WTC11 (cell line): ENCODE measurements at regions not wholly inside any gene's neighbourhood (a gene's known extent, or its start where the extent isn't known, plus 50 kb on each side); places are given as distances from the start of the nearest gene placed in this dataset.

Experiments used
- ATAC-seq: fragments of 200-7000 bp; cut with Tn5 transposase; 2 replicates; pipeline ENCODE4 v1.10.0; 2021; ENCODE audit warnings: mild to moderate bottlenecking, moderate library complexity
- CTCF ChIA-PET: fragments of 300-600 bp; sonication (Branson Sonifier 250); formaldehyde crosslinking; loops from one replicate; lab custom pipeline; 2021; ENCODE audit warnings: antibody characterized with exemption; lab: Charles Lee
- POLR2A ChIA-PET: fragments of 350-600 bp; sonication (Branson Sonifier 250); formaldehyde crosslinking; loops from one replicate; lab custom pipeline; 2021; ENCODE audit warnings: antibody characterized with exemption; lab: Charles Lee
- DNase-seq: peaks from one replicate; pipeline ENCODE4 v3.0.0; 2021; ENCODE audit warnings: low spot score
- H3K27ac Mint-ChIP-seq: 2 replicates; pipeline ENCODE4 v1.8.0; 2021; ENCODE audit warnings: mixed read lengths
- H3K27me3 Mint-ChIP-seq: 2 replicates; pipeline ENCODE4 v1.8.0; 2021; ENCODE audit warnings: low read depth, mild to moderate bottlenecking, moderate library complexity, mixed read lengths
- H3K36me3 Mint-ChIP-seq: 2 replicates; pipeline ENCODE4 v1.8.0; 2021; ENCODE audit warnings: mixed read lengths
- H3K4me1 Mint-ChIP-seq: 2 replicates; pipeline ENCODE4 v1.8.0; 2022; ENCODE audit warnings: mixed read lengths
- H3K4me3 Mint-ChIP-seq: 2 replicates; pipeline ENCODE4 v1.8.0; 2021; ENCODE audit warnings: mild to moderate bottlenecking, moderate library complexity, mixed read lengths
- H3K9me3 Mint-ChIP-seq: 2 replicates; pipeline ENCODE4 v1.8.0; 2021; ENCODE audit warnings: mixed read lengths
- ETV6 ChIP-seq: sonication (generic); formaldehyde crosslinking; IDR thresholded peaks from 2 replicates; pipeline ENCODE4 v1.8.1; 2022; ENCODE audit warnings: mild to moderate bottlenecking, missing genetic modification reagents
- FOXK1 ChIP-seq: sonication (generic); formaldehyde crosslinking; IDR thresholded peaks from 2 replicates; pipeline ENCODE4 v1.8.0; 2022; ENCODE audit warnings: mild to moderate bottlenecking, moderate library complexity, missing genetic modification reagents
- FOXP1 ChIP-seq: sonication (generic); formaldehyde crosslinking; IDR thresholded peaks from 2 replicates; pipeline ENCODE4 v1.8.0; 2022; ENCODE audit warnings: missing genetic modification reagents, mild to moderate bottlenecking, moderate library complexity, borderline replicate concordance
- GRHL2 ChIP-seq: fragments of 250-450 bp; sonication (Bioruptor Pico); IDR thresholded peaks from 2 replicates; pipeline ENCODE4 v1.8.0; 2022; ENCODE audit warnings: mild to moderate bottlenecking, moderate library complexity; ENCODE audit not compliant: insufficient replicate concordance, severe bottlenecking
- JUN ChIP-seq: sonication (generic); formaldehyde crosslinking; IDR thresholded peaks from 2 replicates; pipeline ENCODE4 v1.8.0; 2023; ENCODE audit warnings: mild to moderate bottlenecking, missing genetic modification reagents
- MXD4 ChIP-seq: fragments of 250-450 bp; sonication (Bioruptor Pico); IDR thresholded peaks from 2 replicates; pipeline ENCODE4 v1.8.0; 2021; ENCODE audit warnings: mild to moderate bottlenecking, moderate library complexity, borderline replicate concordance
- MYBL2 ChIP-seq: sonication (generic); formaldehyde crosslinking; IDR thresholded peaks from 2 replicates; pipeline ENCODE4 v1.8.1; 2023; ENCODE audit warnings: mild to moderate bottlenecking, moderate library complexity, missing genetic modification reagents
- NR3C1 ChIP-seq: sonication (generic); formaldehyde crosslinking; conservative IDR thresholded peaks from 2 replicates; pipeline ENCODE4 v1.8.1; 2023; ENCODE audit warnings: low read depth, mild to moderate bottlenecking, missing genetic modification reagents
- OVOL2 ChIP-seq: fragments of 250-450 bp; sonication (Bioruptor Pico); IDR thresholded peaks from 2 replicates; pipeline ENCODE4 v1.9.0; 2021; ENCODE audit warnings: mild to moderate bottlenecking, borderline replicate concordance
- RORB ChIP-seq: fragments of 250-450 bp; sonication (Bioruptor Pico); IDR thresholded peaks from 2 replicates; pipeline ENCODE4 v1.9.0; 2021; ENCODE audit warnings: mild to moderate bottlenecking
- SMAD3 ChIP-seq: sonication (generic); formaldehyde crosslinking; IDR thresholded peaks from 2 replicates; pipeline ENCODE4 v1.8.0; 2022; ENCODE audit warnings: missing genetic modification reagents, mild to moderate bottlenecking, borderline replicate concordance
- SP1 ChIP-seq: sonication (generic); formaldehyde crosslinking; conservative IDR thresholded peaks from 2 replicates; pipeline ENCODE4 v1.8.1; 2022; ENCODE audit warnings: missing genetic modification reagents
- TCF7 ChIP-seq: sonication (generic); formaldehyde crosslinking; IDR thresholded peaks from 2 replicates; pipeline ENCODE4 v1.8.0; 2022; ENCODE audit warnings: mild to moderate bottlenecking, low read depth, missing genetic modification reagents, moderate library complexity
- TEAD4 ChIP-seq: sonication (generic); formaldehyde crosslinking; IDR thresholded peaks from 2 replicates; pipeline ENCODE4 v1.8.0; 2022; ENCODE audit warnings: mild to moderate bottlenecking, missing genetic modification reagents
- ZNF121 ChIP-seq: sonication (generic); formaldehyde crosslinking; IDR thresholded peaks from 2 replicates; pipeline ENCODE4 v1.8.0; 2023; ENCODE audit warnings: missing genetic modification reagents
- ZNF671 ChIP-seq: fragments of 250-450 bp; sonication (Bioruptor Pico); IDR thresholded peaks from 2 replicates; pipeline ENCODE4 v1.8.0; 2021; ENCODE audit warnings: mild to moderate bottlenecking
- TF ChIP-seq, protein P1 (sequence below): fragments of 250-450 bp; sonication (Bioruptor Pico); IDR thresholded peaks from 2 replicates; pipeline ENCODE4 v1.9.0; 2021; ENCODE audit warnings: mild to moderate bottlenecking
- TF ChIP-seq, protein P2 (sequence below): fragments of 250-450 bp; sonication (Bioruptor Pico); IDR thresholded peaks from 2 replicates; pipeline ENCODE4 v1.9.0; 2021; ENCODE audit warnings: mild to moderate bottlenecking, borderline replicate concordance
- TF ChIP-seq, protein P3 (sequence below): sonication (generic); formaldehyde crosslinking; conservative IDR thresholded peaks from 2 replicates; pipeline ENCODE4 v1.8.1; 2023; ENCODE audit warnings: mild to moderate bottlenecking, low read depth, missing genetic modification reagents, moderate library complexity
- TF ChIP-seq, protein P4 (sequence below): sonication (generic); formaldehyde crosslinking; IDR thresholded peaks from 2 replicates; pipeline ENCODE4 v1.8.0; 2023; ENCODE audit warnings: mild to moderate bottlenecking, missing genetic modification reagents
- TF ChIP-seq, protein P5 (sequence below): sonication (generic); formaldehyde crosslinking; IDR thresholded peaks from 2 replicates; pipeline ENCODE4 v1.8.1; 2023; ENCODE audit warnings: mild to moderate bottlenecking, missing genetic modification reagents
- TF ChIP-seq, protein P6 (sequence below): sonication (generic); formaldehyde crosslinking; conservative IDR thresholded peaks from 2 replicates; pipeline ENCODE4 v1.8.1; 2022; ENCODE audit warnings: mild to moderate bottlenecking, missing genetic modification reagents
- TF ChIP-seq, protein P7 (sequence below): sonication (generic); formaldehyde crosslinking; IDR thresholded peaks from 2 replicates; pipeline ENCODE4 v1.8.1; 2022; ENCODE audit warnings: mild to moderate bottlenecking, moderate library complexity, missing genetic modification reagents

DNA sequence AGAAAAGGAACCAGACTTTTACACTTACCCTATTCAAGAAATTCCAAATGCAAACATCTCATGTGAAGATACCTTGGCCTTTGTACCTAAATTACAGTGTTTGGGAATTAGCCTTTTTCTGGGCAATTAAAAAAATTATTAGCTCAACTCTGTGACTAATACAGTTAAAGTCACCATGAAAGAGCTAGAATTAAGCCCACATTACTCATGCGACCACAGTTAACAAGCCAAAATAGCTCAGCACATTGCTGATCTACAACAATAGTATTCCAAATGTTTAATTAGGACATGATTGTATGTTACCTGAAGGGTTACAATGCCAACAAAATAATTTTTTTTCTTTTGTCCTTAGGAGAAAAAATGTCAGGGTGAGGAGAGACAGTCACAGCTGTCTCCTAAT, 263.6 kb upstream of the GPC6 start:
- TF ChIP-seq ZNF671 (CRISPR knock-in tag), result no peak
- TF ChIP-seq, protein P1, sequence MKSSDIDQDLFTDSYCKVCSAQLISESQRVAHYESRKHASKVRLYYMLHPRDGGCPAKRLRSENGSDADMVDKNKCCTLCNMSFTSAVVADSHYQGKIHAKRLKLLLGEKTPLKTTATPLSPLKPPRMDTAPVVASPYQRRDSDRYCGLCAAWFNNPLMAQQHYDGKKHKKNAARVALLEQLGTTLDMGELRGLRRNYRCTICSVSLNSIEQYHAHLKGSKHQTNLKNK (CRISPR knock-in tag), result no peak
- no peak for TF ChIP-seq SMAD3 (CRISPR knock-in tag)
- no peak for TF ChIP-seq MYBL2 (CRISPR knock-in tag)
- TF ChIP-seq TEAD4 (CRISPR knock-in tag), result no peak
- no peak for TF ChIP-seq OVOL2 (CRISPR knock-in tag)
- peaks cover 6% of the 10 kb centered on the region; the same call in 1 of the 2 replicates for H3K4me1 Mint-ChIP-seq
- ATAC-seq, result no peak
- H3K4me3 Mint-ChIP-seq, result no peak overlapping the region
- POLR2A ChIA-PET, result no interaction called here
- H3K9me3 Mint-ChIP-seq, result peaks cover 46% of the 10 kb centered on the region
- H3K27me3 Mint-ChIP-seq, result no peaks in the 10 kb centered on the region
- DNase-seq, result no peak
- H3K27ac Mint-ChIP-seq, result no peak overlapping the region
- CTCF ChIA-PET, result no interaction called here
- H3K36me3 Mint-ChIP-seq, result peaks cover 18% of the 10 kb centered on the region

DNA sequence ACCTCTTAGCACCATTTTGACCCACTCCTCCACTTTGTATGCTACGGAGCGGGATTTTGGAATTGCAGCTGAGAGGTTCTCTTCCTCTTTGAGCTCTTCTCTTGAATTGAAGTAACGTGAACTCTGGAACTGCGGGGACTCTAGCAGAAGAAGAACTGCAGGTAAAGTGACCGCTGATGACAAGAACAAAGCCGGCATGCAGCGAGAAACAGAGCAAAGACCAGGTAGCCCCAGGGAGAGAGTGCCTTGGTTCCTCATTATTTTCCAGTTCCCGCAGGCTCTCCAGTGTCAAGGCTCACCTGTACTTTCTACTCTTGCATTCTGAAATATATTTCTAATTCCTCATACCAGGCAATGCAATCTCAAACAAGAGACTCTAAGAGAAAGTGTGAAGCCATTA, 260.3 kb upstream of the GPC6 start:
- CTCF ChIA-PET, result no interaction called here
- POLR2A ChIA-PET, result no interaction called here
- Mint-ChIP-seq H3K36me3 (peaks cover 9% of the 10 kb centered on the region), H3K9me3 (peaks cover 20% of the 10 kb centered on the region), H3K4me1 (peaks cover 6% of the 10 kb centered on the region; the same call in 1 of the 2 replicates)
- no peak for DNase-seq
- TF ChIP-seq ETV6 (no peak), FOXP1 (CRISPR knock-in tag) (no peak), TCF7 (CRISPR knock-in tag) (no peak), JUN (CRISPR knock-in tag) (no peak), MXD4 (no peak), TEAD4 (CRISPR knock-in tag) (no peak), ZNF121 (no peak), FOXK1 (CRISPR knock-in tag) (no peak), NR3C1 (no peak), SP1 (no peak), GRHL2 (CRISPR knock-in tag) (no peak), RORB (CRISPR knock-in tag) (no peak), OVOL2 (CRISPR knock-in tag) (no peak)
- TF ChIP-seq, protein P2, sequence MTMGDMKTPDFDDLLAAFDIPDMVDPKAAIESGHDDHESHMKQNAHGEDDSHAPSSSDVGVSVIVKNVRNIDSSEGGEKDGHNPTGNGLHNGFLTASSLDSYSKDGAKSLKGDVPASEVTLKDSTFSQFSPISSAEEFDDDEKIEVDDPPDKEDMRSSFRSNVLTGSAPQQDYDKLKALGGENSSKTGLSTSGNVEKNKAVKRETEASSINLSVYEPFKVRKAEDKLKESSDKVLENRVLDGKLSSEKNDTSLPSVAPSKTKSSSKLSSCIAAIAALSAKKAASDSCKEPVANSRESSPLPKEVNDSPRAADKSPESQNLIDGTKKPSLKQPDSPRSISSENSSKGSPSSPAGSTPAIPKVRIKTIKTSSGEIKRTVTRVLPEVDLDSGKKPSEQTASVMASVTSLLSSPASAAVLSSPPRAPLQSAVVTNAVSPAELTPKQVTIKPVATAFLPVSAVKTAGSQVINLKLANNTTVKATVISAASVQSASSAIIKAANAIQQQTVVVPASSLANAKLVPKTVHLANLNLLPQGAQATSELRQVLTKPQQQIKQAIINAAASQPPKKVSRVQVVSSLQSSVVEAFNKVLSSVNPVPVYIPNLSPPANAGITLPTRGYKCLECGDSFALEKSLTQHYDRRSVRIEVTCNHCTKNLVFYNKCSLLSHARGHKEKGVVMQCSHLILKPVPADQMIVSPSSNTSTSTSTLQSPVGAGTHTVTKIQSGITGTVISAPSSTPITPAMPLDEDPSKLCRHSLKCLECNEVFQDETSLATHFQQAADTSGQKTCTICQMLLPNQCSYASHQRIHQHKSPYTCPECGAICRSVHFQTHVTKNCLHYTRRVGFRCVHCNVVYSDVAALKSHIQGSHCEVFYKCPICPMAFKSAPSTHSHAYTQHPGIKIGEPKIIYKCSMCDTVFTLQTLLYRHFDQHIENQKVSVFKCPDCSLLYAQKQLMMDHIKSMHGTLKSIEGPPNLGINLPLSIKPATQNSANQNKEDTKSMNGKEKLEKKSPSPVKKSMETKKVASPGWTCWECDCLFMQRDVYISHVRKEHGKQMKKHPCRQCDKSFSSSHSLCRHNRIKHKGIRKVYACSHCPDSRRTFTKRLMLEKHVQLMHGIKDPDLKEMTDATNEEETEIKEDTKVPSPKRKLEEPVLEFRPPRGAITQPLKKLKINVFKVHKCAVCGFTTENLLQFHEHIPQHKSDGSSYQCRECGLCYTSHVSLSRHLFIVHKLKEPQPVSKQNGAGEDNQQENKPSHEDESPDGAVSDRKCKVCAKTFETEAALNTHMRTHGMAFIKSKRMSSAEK, result no peak
- TF ChIP-seq, protein P3, sequence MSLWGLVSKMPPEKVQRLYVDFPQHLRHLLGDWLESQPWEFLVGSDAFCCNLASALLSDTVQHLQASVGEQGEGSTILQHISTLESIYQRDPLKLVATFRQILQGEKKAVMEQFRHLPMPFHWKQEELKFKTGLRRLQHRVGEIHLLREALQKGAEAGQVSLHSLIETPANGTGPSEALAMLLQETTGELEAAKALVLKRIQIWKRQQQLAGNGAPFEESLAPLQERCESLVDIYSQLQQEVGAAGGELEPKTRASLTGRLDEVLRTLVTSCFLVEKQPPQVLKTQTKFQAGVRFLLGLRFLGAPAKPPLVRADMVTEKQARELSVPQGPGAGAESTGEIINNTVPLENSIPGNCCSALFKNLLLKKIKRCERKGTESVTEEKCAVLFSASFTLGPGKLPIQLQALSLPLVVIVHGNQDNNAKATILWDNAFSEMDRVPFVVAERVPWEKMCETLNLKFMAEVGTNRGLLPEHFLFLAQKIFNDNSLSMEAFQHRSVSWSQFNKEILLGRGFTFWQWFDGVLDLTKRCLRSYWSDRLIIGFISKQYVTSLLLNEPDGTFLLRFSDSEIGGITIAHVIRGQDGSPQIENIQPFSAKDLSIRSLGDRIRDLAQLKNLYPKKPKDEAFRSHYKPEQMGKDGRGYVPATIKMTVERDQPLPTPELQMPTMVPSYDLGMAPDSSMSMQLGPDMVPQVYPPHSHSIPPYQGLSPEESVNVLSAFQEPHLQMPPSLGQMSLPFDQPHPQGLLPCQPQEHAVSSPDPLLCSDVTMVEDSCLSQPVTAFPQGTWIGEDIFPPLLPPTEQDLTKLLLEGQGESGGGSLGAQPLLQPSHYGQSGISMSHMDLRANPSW (CRISPR knock-in tag), result no peak
- TF ChIP-seq, protein P4, sequence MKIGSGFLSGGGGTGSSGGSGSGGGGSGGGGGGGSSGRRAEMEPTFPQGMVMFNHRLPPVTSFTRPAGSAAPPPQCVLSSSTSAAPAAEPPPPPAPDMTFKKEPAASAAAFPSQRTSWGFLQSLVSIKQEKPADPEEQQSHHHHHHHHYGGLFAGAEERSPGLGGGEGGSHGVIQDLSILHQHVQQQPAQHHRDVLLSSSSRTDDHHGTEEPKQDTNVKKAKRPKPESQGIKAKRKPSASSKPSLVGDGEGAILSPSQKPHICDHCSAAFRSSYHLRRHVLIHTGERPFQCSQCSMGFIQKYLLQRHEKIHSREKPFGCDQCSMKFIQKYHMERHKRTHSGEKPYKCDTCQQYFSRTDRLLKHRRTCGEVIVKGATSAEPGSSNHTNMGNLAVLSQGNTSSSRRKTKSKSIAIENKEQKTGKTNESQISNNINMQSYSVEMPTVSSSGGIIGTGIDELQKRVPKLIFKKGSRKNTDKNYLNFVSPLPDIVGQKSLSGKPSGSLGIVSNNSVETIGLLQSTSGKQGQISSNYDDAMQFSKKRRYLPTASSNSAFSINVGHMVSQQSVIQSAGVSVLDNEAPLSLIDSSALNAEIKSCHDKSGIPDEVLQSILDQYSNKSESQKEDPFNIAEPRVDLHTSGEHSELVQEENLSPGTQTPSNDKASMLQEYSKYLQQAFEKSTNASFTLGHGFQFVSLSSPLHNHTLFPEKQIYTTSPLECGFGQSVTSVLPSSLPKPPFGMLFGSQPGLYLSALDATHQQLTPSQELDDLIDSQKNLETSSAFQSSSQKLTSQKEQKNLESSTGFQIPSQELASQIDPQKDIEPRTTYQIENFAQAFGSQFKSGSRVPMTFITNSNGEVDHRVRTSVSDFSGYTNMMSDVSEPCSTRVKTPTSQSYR (CRISPR knock-in tag), result no peak
- TF ChIP-seq, protein P5, sequence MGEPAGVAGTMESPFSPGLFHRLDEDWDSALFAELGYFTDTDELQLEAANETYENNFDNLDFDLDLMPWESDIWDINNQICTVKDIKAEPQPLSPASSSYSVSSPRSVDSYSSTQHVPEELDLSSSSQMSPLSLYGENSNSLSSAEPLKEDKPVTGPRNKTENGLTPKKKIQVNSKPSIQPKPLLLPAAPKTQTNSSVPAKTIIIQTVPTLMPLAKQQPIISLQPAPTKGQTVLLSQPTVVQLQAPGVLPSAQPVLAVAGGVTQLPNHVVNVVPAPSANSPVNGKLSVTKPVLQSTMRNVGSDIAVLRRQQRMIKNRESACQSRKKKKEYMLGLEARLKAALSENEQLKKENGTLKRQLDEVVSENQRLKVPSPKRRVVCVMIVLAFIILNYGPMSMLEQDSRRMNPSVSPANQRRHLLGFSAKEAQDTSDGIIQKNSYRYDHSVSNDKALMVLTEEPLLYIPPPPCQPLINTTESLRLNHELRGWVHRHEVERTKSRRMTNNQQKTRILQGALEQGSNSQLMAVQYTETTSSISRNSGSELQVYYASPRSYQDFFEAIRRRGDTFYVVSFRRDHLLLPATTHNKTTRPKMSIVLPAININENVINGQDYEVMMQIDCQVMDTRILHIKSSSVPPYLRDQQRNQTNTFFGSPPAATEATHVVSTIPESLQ (CRISPR knock-in tag), result no peak
- TF ChIP-seq, protein P6, sequence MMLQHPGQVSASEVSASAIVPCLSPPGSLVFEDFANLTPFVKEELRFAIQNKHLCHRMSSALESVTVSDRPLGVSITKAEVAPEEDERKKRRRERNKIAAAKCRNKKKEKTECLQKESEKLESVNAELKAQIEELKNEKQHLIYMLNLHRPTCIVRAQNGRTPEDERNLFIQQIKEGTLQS (CRISPR knock-in tag), result no peak
- TF ChIP-seq, protein P7, sequence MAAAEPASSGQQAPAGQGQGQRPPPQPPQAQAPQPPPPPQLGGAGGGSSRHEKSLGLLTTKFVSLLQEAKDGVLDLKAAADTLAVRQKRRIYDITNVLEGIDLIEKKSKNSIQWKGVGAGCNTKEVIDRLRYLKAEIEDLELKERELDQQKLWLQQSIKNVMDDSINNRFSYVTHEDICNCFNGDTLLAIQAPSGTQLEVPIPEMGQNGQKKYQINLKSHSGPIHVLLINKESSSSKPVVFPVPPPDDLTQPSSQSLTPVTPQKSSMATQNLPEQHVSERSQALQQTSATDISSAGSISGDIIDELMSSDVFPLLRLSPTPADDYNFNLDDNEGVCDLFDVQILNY, result no peak
- TF ChIP-seq, all 79 proteins: peak for 0
- H3K4me3 Mint-ChIP-seq, result no peak overlapping the region
- H3K27me3 Mint-ChIP-seq, result no peaks in the 10 kb centered on the region
- ATAC-seq, result no peak
- H3K27ac Mint-ChIP-seq, result no peak overlapping the region
